ENCODE measurements at regions not wholly inside any gene's neighbourhood (a gene's known extent, or its start where the extent isn't known, plus 50 kb on each side); places are given as distances from the start of the nearest gene placed in this dataset.

- Histone ChIP-seq H3F3A (ENCODE audit: insufficient read depth, low read length) (no peaks in the 10 kb centered on the region), H3K4me2 (ENCODE audit: low read length) (no peak overlapping the region), H3K27ac (ENCODE audit: low read depth, low read length, poor library complexity, severe bottlenecking) (no peak overlapping the region), H3K4me1 (ENCODE audit: insufficient read depth, low read length, severe bottlenecking) (no peaks in the 10 kb centered on the region), H2AFZ (ENCODE audit: low read length) (0 out of 2 replicates have a peak overlapping the region, but pooled peaks have one; percentile 17), H3K27me3 (ENCODE audit: insufficient read depth, low read length) (no peaks in the 10 kb centered on the region), H3K9me3 (ENCODE audit: low read length) (no peaks in the 10 kb centered on the region), H3K36me3 (ENCODE audit: insufficient read depth, low read length) (no peaks in the 10 kb centered on the region), H3K79me2 (ENCODE audit: insufficient read depth, low read length) (no peaks in the 10 kb centered on the region), H3K4me3 (ENCODE audit: low read depth, low read length, poor library complexity, severe bottlenecking) (no peak overlapping the region), H4K20me1 (ENCODE audit: insufficient read depth, low read length) (no peaks in the 10 kb centered on the region), H3K9me2 (ENCODE audit: low read depth, low read length) (no peaks in the 10 kb centered on the region), H3K9ac (ENCODE audit: low read length) (no peak overlapping the region)
- peak; percentile 81 for TF ChIP-seq CTCF (IDR thresholded peaks at IDR 0.05; ENCODE audit: low read length)
- TF ChIP-seq EZH2 (IDR thresholded peaks at IDR 0.05; ENCODE audit: borderline replicate concordance, low read length), result no peak
These were observed 126.2 kb upstream of the RASGRP1 start for GRCh38 chr15:38690719-38691332.

GRCh38 chr15:38691377-38691776, 126.8 kb upstream of the RASGRP1 start:
- no peak overlapping the region for H3K9ac ChIP-seq (ENCODE audit: low read length)
- no peak overlapping the region for H2AFZ ChIP-seq (ENCODE audit: low read length)
- no peak overlapping the region for H3K4me3 ChIP-seq (ENCODE audit: low read depth, low read length, poor library complexity, severe bottlenecking)
- no peaks in the 10 kb centered on the region for H3K27me3 ChIP-seq (ENCODE audit: insufficient read depth, low read length)
- no peak overlapping the region for H3K4me2 ChIP-seq (ENCODE audit: low read length)
- H3K79me2 ChIP-seq (ENCODE audit: insufficient read depth, low read length), result no peaks in the 10 kb centered on the region
- no peaks in the 10 kb centered on the region for H3K36me3 ChIP-seq (ENCODE audit: insufficient read depth, low read length)
- TF ChIP-seq EZH2 (IDR thresholded peaks at IDR 0.05; ENCODE audit: borderline replicate concordance, low read length), result no peak
- TF ChIP-seq CTCF (IDR thresholded peaks at IDR 0.05; ENCODE audit: low read length), result no peak
- H4K20me1 ChIP-seq (ENCODE audit: insufficient read depth, low read length), result no peaks in the 10 kb centered on the region
- H3K9me2 ChIP-seq (ENCODE audit: low read depth, low read length), result no peaks in the 10 kb centered on the region
- no peak overlapping the region for H3K27ac ChIP-seq (ENCODE audit: low read depth, low read length, poor library complexity, severe bottlenecking)
- no peaks in the 10 kb centered on the region for H3K9me3 ChIP-seq (ENCODE audit: low read length)
- H3F3A ChIP-seq (ENCODE audit: insufficient read depth, low read length), result no peaks in the 10 kb centered on the region
- H3K4me1 ChIP-seq (ENCODE audit: insufficient read depth, low read length, severe bottlenecking), result no peaks in the 10 kb centered on the region

GRCh38 chr15:38691965-38692788, 127.6 kb upstream of the RASGRP1 start:
- no peak for TF ChIP-seq CTCF (IDR thresholded peaks at IDR 0.05; ENCODE audit: low read length)
- no peak for TF ChIP-seq EZH2 (IDR thresholded peaks at IDR 0.05; ENCODE audit: borderline replicate concordance, low read length)
- no peak overlapping the region for H3K4me3 ChIP-seq (ENCODE audit: low read depth, low read length, poor library complexity, severe bottlenecking)

More at GRCh38 chr15:38691965-38692788, 127.6 kb upstream of the RASGRP1 start:
- no peaks in the 10 kb centered on the region for H3K9me2 ChIP-seq (ENCODE audit: low read depth, low read length)
- no peaks in the 10 kb centered on the region for H4K20me1 ChIP-seq (ENCODE audit: insufficient read depth, low read length)
- no peaks in the 10 kb centered on the region for H3K27me3 ChIP-seq (ENCODE audit: insufficient read depth, low read length)
- no peaks in the 10 kb centered on the region for H3K36me3 ChIP-seq (ENCODE audit: insufficient read depth, low read length)
- no peak overlapping the region for H3K4me2 ChIP-seq (ENCODE audit: low read length)
- H3F3A ChIP-seq (ENCODE audit: insufficient read depth, low read length), result no peaks in the 10 kb centered on the region
- no peak overlapping the region for H3K27ac ChIP-seq (ENCODE audit: low read depth, low read length, poor library complexity, severe bottlenecking)
- no peaks in the 10 kb centered on the region for H3K79me2 ChIP-seq (ENCODE audit: insufficient read depth, low read length)
- no peak overlapping the region for H3K9ac ChIP-seq (ENCODE audit: low read length)
- H3K9me3 ChIP-seq (ENCODE audit: low read length), result no peaks in the 10 kb centered on the region
- H3K4me1 ChIP-seq (ENCODE audit: insufficient read depth, low read length, severe bottlenecking), result no peaks in the 10 kb centered on the region
- no peak overlapping the region for H2AFZ ChIP-seq (ENCODE audit: low read length)
